ENCODE measurements at regions not wholly inside any gene's neighbourhood (a gene's known extent, or its start where the extent isn't known, plus 50 kb on each side); places are given as distances from the start of the nearest gene placed in this dataset.
"Not testable (repeated sequence)": the region's sequence is repeated elsewhere in the genome, so short reads cannot be mapped to it uniquely, and the experiment has no call there.

DNA sequence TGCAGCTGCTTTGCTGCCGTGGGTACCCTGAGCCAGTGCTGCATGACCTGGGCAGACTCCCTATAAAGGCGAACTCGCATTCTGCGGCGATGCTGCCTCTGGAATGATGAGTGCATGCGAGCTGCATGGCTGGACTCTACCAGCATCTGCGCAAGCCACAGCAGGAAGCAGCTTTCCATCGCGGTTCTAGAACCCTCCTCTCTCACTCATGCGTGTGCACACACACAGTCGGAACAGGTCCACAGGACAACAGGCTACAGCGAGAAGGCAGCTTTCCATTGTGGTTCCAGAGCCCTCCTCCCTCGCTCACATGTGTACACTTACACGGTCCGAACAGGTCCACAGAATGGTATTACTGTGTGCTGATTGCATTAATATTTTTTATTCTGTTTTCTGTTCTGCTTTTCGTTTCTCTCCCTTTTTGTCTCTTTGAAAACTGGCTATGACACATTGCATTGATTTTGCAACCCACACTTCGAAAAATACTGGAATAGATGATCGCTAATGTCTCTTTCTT lies 69.1 kb downstream of the NPIPB11 start:
- TF ChIP-seq, protein P1, sequence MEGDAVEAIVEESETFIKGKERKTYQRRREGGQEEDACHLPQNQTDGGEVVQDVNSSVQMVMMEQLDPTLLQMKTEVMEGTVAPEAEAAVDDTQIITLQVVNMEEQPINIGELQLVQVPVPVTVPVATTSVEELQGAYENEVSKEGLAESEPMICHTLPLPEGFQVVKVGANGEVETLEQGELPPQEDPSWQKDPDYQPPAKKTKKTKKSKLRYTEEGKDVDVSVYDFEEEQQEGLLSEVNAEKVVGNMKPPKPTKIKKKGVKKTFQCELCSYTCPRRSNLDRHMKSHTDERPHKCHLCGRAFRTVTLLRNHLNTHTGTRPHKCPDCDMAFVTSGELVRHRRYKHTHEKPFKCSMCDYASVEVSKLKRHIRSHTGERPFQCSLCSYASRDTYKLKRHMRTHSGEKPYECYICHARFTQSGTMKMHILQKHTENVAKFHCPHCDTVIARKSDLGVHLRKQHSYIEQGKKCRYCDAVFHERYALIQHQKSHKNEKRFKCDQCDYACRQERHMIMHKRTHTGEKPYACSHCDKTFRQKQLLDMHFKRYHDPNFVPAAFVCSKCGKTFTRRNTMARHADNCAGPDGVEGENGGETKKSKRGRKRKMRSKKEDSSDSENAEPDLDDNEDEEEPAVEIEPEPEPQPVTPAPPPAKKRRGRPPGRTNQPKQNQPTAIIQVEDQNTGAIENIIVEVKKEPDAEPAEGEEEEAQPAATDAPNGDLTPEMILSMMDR (IDR thresholded peaks at IDR 0.05; ENCODE audit: poor library complexity, severe bottlenecking) = not testable (repeated sequence)
- not testable (repeated sequence) for TF ChIP-seq RAD21 (conservative IDR thresholded peaks at IDR 0.05); EZH2 (IDR thresholded peaks at IDR 0.05; ENCODE audit: borderline replicate concordance, insufficient read depth, low read length, poor library complexity, severe bottlenecking)
